ENCODE measurements at regions not wholly inside any gene's neighbourhood (a gene's known extent, or its start where the extent isn't known, plus 50 kb on each side); places are given as distances from the start of the nearest gene placed in this dataset.

DNA sequence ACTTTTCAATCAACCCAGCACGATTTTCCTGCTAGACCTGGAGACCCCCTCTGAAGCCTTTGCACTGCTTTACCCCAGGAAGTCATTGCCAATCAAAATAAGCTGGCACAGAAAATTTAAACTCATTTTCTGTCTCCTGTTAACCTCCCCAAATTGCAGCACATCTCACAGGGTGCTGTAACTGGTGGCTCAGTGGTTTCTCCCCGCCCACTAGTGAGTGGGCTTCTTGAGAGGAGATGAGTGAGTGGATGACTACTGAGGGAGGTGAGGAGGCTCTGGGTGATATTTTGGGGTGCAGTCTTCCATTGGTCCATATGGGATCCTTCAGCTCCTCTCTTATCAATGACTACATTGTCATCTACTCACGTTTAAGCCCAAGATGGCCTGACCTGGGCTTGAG is 239.8 kb upstream of the HS6ST1 start:
- Histone ChIP-seq H3K4me2 (peak overlapping the region in 7 of 11 experiments; percentile 4 to 51 (median 31); a peak in 7 of 22 replicates), H3K27ac (peak overlapping the region in 6 of 11 experiments; percentile 11 to 64 (median 28); a peak in 8 of 22 replicates), H3K4me3 (no peak overlapping the region), H3K36me3 (no peaks in the 10 kb centered on the region), H3K9me3 (replicated peaks in 1 of 11) (peaks cover 0 to 8% (median 0%) of the 10 kb centered on the region in 11 experiments; a peak in 5 of 22 replicates), H3K4me1 (peaks cover 20 to 44% (median 37%) of the 10 kb centered on the region in 10 experiments), H4K20me1 (no peaks in the 10 kb centered on the region), H3K27me3 (no peaks in the 10 kb centered on the region), H3K9ac (peak overlapping the region in 1 of 11 experiments; percentile 9; a peak in 1 of 22 replicates)
- no peak for TF ChIP-seq Cebpa-rat (IDR thresholded peaks at IDR 0.05)

DNA sequence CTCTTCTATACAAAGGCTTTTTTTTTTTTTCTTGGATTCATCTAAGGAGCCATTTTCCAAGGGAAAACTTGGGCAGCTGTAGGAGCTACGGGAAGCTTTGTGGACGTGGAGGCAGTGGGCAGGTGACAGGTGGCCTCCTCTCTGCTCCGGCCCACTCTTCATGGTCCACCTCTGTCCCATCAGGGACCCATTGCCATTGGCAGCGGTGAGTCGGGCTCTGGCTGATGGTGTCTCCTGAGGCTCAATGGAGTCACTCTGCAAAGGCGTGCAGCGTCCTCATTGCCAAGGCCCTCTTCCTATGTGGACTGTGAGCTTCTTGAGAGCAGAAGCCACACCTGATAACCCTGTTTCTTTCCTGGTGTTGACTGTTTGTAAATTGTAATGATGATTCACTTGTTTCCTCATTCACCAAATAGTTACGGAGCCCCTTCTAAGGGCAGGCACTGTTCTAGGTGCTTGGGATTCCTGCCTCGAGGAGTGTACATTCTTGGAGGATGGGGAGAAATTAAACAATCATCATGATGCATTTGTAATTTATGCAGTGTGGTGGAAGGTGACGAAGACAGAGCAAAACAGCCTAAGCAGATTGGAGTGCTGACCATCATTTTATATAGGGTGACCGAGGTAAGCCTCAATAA is 240.3 kb upstream of the HS6ST1 start:
- Histone ChIP-seq H3K9ac (no peak overlapping the region), H3K27ac (peak overlapping the region in 4 of 11 experiments; percentile 11 to 64 (median 35); a peak in 6 of 22 replicates), H3K4me1 (peaks cover 20 to 43% (median 32%) of the 10 kb centered on the region in 10 experiments), H4K20me1 (no peaks in the 10 kb centered on the region), H3K27me3 (no peaks in the 10 kb centered on the region), H3K4me3 (no peak overlapping the region), H3K9me3 (replicated peaks in 1 of 11) (peaks cover 0 to 8% (median 0%) of the 10 kb centered on the region in 11 experiments; a peak in 5 of 22 replicates), H3K36me3 (no peaks in the 10 kb centered on the region), H3K4me2 (peak overlapping the region in 4 of 11 experiments; percentile 18 to 51 (median 46); a peak in 5 of 22 replicates)
- TF ChIP-seq Cebpa-rat (IDR thresholded peaks at IDR 0.05), result no peak

DNA sequence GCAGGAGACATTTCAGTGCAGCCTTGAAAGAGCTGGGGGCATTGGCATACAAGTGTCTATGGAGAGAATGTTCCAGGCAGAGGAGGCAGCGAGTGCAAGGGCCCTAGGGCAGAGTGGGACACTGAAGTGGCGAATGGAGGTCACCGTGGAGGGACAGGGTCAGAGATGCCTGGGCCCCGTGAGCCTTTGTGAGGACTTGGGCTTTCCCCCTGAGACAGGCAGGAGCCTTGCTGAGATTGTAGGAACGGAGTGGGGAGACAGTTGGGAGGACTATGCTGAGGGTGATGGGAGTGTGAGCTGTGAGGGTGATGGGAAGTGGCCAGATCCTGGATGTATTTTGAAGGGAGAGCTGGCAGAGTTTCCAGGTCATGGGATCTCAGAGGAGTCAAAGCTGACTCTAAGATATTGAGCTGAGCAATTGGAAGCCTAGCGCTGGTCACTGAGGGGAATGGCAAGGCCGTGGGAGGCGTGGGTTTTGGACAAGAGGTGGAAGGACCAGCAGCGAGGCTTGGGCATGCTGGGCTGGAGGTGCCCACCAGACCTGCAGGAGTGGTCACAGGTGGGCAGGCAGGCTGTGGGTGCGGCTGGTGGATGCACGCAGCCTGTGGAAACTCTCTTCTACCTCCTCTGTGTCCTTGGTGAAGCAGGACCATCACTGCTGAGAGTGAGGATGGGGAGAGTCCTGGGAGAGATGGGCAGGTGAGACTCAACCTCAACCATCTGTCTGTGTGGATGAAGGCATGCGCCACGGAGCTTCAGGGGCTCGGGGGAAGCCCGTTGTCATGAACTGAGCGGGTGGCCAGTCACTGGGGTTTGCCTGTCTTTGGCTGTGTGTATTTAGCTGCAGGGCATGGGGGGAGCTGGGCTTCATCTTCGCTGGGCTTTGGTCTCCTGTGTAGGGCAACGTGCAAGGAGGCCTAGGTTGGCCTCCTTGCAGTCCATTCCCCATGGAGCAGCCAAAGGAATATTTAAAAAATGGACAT is 241.2 kb upstream of the HS6ST1 start:
- Histone ChIP-seq H3K4me3 (no peak overlapping the region), H3K27me3 (no peaks in the 10 kb centered on the region), H3K36me3 (no peaks in the 10 kb centered on the region), H4K20me1 (no peaks in the 10 kb centered on the region), H3K9me3 (replicated peaks in 1 of 11) (no peaks in the 10 kb centered on the region), H3K27ac (0 out of 22 replicates have a peak overlapping the region, but pooled peaks of 1 of the 11 experiments have one; percentile 64), H3K4me2 (no peak overlapping the region), H3K9ac (no peak overlapping the region), H3K4me1 (peaks cover 20 to 37% (median 27%) of the 10 kb centered on the region in 10 experiments)
- TF ChIP-seq Cebpa-rat (IDR thresholded peaks at IDR 0.05), result no peak

DNA sequence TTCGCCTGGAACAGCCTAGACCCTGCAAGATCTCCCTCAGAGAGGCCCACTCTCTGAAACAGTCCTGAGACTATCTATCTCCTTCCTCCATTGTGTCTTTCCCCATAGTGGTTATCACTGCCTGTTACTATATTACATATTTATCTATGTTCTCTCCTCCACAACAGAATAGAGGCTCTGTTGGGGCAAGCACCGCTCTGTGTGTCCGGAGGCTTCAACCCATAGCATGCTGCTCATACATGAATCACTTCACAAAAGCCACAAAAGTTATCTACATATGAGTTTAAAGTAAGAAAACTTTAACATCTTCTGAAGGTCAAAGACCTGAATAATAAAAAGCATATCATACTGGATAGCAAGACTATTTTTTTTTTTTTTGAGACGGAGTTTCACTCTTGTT is 242.1 kb upstream of the HS6ST1 start:
- H3K4me3 ChIP-seq, result no peak overlapping the region
- no peak for TF ChIP-seq Cebpa-rat (IDR thresholded peaks at IDR 0.05)
- no peaks in the 10 kb centered on the region for H3K36me3 ChIP-seq
- H3K4me2 ChIP-seq, result no peak overlapping the region
- no peaks in the 10 kb centered on the region for H3K9me3 ChIP-seq (replicated peaks in 1 of 11)
- no peak overlapping the region for H3K9ac ChIP-seq
- no peaks in the 10 kb centered on the region for H3K27me3 ChIP-seq
- H4K20me1 ChIP-seq, result no peaks in the 10 kb centered on the region
- peaks cover 16 to 30% (median 22%) of the 10 kb centered on the region in 10 experiments for H3K4me1 ChIP-seq
- no peak overlapping the region for H3K27ac ChIP-seq

DNA sequence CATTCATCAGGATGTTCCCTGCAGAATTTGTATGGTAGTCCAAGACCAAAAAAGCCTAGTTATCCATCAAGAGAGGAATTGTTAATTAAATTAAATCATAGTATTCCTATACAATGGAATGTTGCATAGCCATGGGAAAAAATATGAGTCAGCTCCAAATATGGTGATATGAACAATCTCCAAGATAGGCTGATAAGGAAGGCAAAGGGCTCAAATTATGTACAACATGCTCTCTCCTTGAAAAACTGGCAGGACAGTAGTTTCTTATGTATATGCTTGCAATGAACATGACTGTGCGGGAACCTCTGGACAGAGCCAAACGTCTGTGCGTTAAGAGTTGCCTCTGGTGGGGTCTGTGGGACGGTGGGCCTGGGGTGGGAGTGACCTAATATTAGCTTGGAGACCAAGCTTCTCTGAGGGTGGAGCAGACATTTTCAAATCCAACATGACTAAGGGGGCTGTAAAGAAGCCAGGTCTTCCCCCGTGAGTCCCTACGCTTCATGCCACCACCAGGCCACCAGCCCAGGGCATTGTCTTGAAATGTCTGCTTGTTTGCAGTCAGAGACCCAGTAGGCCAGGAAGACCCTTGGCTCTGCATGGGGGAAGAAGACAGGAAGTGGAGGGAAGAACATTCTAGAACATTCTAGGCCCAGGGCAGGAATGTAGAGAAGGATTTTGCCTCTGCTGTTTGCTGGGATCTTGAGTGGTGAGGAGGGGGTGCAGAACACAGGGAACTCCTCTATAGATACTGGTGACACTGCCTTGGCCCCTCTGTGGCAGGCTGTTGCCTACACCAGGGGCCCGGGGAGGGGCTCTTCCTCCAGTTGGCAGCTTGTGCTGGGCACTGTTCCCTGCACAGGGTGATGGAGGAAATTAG is 244.0 kb upstream of the HS6ST1 start:
- Histone ChIP-seq H3K27ac (no peak overlapping the region), H3K4me2 (no peak overlapping the region), H3K36me3 (no peaks in the 10 kb centered on the region), H3K9me3 (replicated peaks in 1 of 11) (no peaks in the 10 kb centered on the region), H3K27me3 (no peaks in the 10 kb centered on the region), H3K9ac (no peak overlapping the region), H4K20me1 (no peaks in the 10 kb centered on the region), H3K4me1 (peaks cover 4 to 16% (median 10%) of the 10 kb centered on the region in 10 experiments; a peak in 16 of 20 replicates), H3K4me3 (no peak overlapping the region)
- TF ChIP-seq Cebpa-rat (IDR thresholded peaks at IDR 0.05), result no peak

DNA sequence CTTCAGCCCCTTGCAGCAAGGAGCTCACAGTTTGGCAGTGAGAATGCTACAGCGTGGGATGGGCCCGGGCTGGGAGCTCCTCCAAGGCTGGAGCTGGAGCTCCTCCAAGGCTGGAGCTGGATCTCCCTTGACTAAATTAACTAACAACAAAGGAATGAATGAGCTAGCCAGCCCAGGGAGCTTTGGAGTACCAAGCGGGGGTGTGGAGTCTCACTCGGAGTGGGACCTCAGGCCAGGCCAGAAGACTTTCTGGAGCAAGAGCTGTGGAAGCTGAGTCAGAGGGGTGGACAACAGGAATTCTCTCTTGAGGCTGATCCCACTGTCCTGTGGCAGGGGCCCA is 244.7 kb upstream of the HS6ST1 start:
- Histone ChIP-seq H3K9ac (no peak overlapping the region), H3K9me3 (replicated peaks in 1 of 11) (no peaks in the 10 kb centered on the region), H3K27ac (no peak overlapping the region), H3K4me2 (peak overlapping the region in 4 of 11 experiments; percentile 2 to 25 (median 12); a peak in 2 of 22 replicates), H3K4me3 (no peak overlapping the region), H3K27me3 (no peaks in the 10 kb centered on the region), H3K36me3 (no peaks in the 10 kb centered on the region), H4K20me1 (no peaks in the 10 kb centered on the region), H3K4me1 (peaks cover 0 to 11% (median 5%) of the 10 kb centered on the region in 10 experiments; a peak in 13 of 20 replicates)
- no peak for TF ChIP-seq Cebpa-rat (IDR thresholded peaks at IDR 0.05)

DNA sequence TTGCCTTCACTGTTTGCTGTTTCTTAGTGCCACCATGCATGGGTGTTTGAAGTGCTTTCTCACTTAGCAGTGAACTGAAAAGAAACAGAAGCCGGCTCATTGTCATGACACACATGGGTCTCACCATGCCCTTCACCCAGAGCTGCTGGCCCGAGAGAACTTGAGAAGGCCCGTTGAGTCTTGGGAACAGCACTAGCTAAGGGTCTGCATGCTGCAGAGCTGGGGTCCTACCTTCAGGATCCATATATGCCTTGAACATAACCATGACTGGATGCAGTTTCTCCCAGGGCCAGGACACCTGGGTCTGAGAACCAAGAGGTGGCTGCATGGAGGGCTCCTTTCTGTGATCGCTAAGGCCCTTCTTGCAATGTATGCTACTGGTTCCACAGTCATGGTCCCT is 245.5 kb upstream of the HS6ST1 start:
- Histone ChIP-seq H3K9ac (no peak overlapping the region), H3K4me2 (peak overlapping the region in 1 of 11 experiments; percentile 15; a peak in 1 of 22 replicates), H3K36me3 (no peaks in the 10 kb centered on the region), H3K27me3 (no peaks in the 10 kb centered on the region), H4K20me1 (no peaks in the 10 kb centered on the region), H3K4me3 (no peak overlapping the region), H3K4me1 (peaks cover 0 to 10% (median 0%) of the 10 kb centered on the region in 10 experiments; a peak in 5 of 20 replicates), H3K9me3 (replicated peaks in 1 of 11) (no peaks in the 10 kb centered on the region), H3K27ac (no peak overlapping the region)
- no peak for TF ChIP-seq Cebpa-rat (IDR thresholded peaks at IDR 0.05)

DNA sequence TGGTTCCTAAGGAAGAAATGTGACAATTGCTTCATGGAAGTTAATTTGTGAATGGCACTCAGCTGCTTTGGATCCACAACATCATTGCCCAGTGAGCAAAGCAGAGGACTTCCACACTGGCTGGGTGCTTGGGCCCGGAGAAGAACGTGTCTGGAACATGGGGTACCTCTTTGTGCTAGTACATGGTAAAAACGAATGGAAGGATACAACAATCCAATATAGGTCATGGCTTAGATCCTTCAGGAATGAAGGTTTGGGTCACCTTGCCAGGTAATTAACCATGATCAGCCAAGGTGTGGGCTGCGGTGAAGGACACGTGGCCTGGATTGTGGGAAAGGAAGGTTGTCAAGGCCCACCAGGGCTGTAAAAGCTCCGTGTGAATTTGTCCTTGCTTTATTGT is 245.9 kb upstream of the HS6ST1 start:
- H4K20me1 ChIP-seq, result no peaks in the 10 kb centered on the region
- no peak overlapping the region for H3K4me3 ChIP-seq
- no peak overlapping the region for H3K27ac ChIP-seq
- no peak for TF ChIP-seq Cebpa-rat (IDR thresholded peaks at IDR 0.05)
- no peaks in the 10 kb centered on the region for H3K27me3 ChIP-seq
- H3K9ac ChIP-seq, result no peak overlapping the region
- no peak overlapping the region for H3K4me2 ChIP-seq
- H3K9me3 ChIP-seq (replicated peaks in 1 of 11), result no peaks in the 10 kb centered on the region
- peaks cover 0 to 10% (median 0%) of the 10 kb centered on the region in 10 experiments; a peak in 4 of 20 replicates for H3K4me1 ChIP-seq
- H3K36me3 ChIP-seq, result no peaks in the 10 kb centered on the region

All from BLaER1 treated with 17β-estradiol and CSF1 and Interleukin-3, amounts not matched to agents 10 nM and 100 nM (cell line).